HG02642 (cell line): ENCODE measurements at regions not wholly inside any gene's neighbourhood (a gene's known extent, or its start where the extent isn't known, plus 50 kb on each side); places are given as distances from the start of the nearest gene placed in this dataset.

Experiments
- ATAC-seq: cut with Tn5 transposase; IDR thresholded peaks from one replicate; pipeline ENCODE4 v1.9.1; 2021; ENCODE audit warnings: mild to moderate bottlenecking; ENCODE audit not compliant: unreplicated experiment, poor library complexity

DNA sequence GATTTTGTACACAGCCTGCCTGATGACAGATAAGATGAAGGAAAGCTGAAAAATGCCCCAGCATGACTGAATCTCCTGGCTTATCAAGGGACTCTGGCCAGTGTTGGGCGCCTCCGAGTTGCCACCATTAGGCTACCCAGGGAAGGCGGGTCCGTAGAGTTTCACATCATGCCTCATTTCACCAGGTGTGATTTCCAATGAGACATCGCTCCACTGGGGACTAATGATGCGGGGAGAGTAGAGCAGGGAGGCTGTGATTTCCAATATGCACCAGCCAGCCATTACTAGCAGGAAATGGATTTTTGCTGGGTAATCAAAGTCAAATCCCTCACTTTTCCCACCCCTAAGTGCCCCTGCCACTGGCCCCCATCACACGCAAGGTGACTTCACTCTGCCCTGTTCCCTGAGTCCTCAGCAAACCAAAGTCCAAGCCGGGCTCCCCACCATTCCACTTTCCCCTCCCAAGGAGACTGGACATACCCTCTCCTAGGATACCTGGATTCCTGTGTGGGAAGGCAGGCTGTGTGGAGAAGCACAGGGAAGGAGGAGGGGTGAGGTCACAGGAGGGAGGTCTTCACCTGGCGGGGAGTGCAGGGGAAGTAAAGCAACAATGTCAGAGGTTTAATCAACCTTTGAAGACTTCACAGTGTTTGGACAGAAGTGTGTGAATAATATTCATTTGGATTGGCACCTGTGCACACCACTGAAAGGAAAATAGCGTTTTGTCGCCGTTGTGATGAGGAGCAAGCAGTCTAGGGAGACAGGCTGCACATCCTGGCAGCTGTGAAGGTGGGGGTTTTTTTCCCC lies 613.3 kb upstream of the CADM1 start:
- ATAC-seq, result no peak

DNA sequence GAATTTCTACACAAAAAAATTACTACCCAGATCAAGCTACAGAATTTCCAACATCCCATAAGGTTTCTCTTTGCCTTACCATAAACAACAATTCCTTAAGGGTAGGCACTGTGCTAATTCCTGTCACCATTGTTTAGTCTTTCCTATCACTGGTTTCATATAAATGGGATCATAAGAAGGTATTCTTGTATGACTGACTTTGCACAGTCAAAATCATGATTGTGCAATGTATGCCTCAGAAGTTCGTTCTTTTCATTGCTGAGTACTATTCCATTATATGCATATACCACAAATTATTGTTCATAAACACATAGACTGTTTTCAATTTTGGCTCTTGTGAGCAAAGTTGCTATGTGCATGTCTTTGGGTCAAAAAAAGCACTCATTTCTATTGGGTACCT lies 611.6 kb upstream of the CADM1 start:
- ATAC-seq, result no peak

DNA sequence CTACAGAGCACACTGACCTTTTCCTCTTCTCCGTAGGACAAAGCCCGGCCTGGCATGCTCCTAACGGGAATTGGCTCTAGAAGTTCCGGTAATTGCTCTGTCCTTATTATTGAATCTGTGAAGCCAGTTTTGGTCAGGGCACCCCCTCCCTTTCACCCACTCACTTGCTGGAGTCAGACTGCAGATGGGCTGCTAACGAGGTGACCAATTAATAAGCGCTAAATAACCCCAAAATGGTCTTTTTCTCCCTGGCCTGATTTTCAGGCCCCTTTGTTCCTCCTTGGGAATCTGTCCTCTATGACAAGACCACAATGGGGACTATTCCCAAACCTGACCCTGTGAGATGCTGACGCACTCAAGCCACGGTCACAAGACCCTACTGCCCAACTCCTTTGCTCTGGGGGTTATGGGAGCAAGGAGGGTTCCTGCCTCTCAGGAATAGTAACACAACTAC lies 610.0 kb upstream of the CADM1 start:
- no peak for ATAC-seq

DNA sequence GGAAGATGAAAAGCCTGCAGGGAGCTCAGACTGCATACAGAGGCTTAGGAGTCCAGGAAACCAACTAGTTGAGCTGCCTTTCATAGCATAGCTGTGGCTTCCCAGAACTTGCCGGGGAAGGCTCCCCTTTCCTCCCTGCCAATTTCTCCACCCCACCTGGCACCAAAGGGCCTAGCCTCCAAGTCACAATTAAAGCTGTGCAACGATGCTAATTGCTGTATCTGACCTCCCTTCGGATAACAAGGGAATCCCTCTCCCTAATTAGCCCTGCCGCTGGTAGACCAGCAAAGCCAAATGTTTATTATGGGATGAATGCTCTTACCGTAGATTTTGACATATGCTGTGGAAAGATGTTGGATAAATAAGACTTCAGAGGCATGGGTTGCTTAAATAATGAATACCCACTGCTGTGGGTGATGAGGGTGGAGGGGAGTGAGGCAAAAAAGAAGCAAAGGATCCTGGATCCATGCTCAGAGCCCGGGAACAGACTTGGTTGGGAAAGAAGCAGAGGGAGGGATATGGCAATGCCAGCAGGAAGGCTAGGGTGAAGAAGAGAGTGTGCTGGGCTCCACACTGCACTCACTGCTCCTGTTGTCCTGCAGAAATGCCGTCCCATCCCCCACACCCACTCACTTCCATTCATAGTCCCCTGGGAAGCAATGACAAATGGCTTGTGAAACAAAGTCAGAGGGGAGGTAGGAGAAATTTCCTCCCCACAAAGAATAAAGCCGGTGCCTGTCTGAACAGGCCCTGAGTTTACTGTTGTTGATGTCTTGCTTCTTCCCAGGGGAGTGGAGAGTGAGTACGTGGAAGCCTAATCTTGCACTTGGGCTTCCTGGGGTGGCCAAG lies 608.1 kb upstream of the CADM1 start:
- ATAC-seq, result no peak

DNA sequence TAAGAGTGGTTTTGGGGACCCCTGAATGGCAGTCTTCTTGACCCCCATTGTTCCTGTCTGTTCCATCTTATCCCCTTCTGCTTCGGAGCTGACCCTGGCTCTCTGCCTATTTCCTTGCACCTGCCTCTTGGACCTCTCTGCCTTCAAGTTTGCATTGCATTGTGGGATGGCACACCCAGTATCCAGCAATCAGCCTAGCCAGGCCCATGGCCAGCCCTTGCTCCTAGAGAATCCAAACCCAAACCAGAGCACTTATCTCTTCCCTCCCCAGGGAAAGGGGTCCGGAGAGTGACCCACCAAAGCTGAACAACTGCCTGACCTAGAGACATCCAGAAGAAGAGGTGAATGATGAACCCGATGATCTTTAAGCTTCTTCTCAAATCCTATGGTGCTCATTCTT lies 607.3 kb upstream of the CADM1 start:
- ATAC-seq, result no peak

DNA sequence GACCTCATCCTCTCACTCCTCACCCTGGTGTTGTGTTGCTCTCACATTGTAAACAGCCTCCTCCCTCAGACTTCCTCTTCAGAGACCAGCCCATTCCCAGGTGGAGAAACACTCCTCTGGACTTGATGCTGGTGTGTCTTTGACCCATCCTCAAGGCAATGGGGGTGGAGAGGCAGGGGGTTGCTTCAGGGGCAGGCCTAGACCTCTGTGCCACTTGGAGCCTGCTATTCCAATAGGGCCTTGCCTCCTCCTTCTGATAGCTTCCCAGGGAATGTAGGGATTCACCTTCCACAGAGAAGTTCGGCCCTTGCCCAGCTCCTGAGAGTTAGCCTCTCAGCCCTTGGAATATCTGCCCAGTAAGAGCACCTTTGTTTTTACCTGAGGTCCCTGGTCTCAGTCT lies 606.6 kb upstream of the CADM1 start:
- ATAC-seq, result no peak

DNA sequence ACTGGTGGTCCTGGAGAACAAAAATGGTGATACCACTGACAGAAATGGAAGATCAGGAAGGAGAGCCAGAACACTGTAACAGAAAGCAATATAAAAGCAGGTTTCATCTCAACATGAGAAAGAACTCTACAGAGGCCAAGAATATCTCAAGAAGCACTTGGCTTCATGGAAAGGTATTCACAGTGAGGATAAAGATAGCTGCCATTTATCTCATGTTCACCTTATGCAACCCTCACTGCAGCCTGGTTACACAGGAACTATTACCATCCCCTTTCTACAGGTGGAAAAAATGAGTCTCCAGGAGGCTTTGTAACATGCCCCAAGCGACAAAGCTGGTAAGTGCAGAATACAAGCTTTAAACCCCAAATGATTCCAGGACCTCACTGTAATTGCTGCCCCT lies 606.1 kb upstream of the CADM1 start:
- no peak for ATAC-seq

DNA sequence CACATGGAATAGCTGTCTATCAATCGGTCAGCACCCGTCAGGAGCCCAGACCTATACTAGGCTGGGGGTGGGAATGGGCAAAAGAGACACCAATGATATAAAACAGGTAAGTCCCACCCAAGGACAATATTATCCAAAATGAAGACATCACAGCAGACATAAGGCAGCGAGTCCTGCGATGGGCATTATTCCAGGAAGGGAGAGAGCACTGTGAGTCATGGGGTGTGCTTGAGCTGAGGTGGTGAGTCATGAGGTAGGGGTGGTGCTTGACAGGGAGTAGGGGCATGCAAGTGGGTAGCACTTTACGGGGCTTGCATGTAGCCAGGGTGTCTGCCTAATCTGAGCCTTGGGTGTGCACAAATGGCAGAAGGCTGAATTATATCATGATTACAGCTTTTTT lies 605.0 kb upstream of the CADM1 start:
- ATAC-seq, result no peak

DNA sequence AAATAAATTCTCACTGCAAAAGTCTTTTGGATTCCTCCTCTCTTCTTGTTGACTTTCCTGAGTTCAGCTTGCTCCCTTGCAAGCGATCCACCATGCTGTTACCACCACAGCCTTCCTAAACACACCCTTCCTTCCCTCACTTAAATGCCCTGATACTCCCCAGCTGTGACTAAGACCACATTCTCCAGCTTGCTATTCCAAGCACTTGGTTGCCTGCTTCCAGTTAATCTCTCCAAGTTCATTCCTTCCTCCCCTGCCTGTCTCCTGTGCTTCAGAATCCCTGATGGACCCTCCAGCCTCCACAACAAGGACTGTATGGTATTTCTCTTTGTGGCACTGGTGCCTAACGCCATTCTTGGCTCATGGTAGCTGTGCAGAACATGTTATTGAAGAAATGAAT lies 603.9 kb upstream of the CADM1 start:
- no peak for ATAC-seq

DNA sequence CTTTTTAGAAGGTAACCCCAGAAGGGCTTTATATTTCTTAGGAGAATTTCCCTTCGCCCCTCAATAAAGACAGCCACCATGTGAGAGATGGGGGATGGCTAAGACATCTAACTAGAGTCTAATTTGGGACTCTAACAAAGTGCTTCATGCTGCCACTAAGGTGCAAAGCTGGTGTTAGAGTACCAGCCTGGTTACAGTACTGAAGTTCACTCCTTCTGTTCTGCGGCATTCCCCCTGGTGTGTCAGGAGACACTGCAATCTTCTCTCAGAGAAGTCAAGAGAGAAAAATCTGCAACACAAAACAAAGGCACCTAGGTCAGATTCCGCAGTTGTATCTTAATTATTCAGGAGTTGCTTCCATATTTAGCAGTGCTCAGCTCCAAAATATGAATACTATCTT lies 603.0 kb upstream of the CADM1 start:
- ATAC-seq, result no peak

DNA sequence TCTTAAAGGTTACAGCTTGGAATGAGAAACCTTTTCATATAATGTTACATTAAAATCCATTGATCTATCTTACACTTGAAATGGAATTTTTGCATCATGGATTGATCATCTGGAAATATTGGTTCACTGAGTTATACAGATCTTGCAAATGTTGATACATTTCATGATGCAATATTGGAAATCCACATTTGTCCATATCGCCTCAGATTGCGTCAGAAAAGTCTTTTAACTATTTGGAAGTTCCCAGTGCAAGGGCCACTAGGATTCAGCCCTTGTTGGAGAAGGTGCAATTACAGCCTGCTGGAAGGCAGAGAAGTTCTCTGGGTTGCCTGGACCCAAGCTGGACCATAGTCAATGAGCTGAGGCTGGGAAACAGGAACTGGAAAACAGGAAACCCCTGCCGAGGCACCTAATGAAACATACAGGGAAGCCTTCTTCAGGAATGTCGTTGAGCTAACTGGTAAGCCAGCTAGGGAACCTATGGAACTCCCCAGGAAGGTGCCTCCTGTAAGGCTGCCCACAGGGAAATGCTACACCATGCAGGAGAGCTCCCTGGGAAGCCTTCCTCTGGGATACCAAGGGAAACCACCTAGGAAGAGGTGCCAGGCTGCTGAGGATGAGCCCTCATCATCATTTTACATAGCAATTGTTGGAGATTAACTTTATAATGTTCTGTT lies 600.4 kb upstream of the CADM1 start:
- no peak for ATAC-seq

DNA sequence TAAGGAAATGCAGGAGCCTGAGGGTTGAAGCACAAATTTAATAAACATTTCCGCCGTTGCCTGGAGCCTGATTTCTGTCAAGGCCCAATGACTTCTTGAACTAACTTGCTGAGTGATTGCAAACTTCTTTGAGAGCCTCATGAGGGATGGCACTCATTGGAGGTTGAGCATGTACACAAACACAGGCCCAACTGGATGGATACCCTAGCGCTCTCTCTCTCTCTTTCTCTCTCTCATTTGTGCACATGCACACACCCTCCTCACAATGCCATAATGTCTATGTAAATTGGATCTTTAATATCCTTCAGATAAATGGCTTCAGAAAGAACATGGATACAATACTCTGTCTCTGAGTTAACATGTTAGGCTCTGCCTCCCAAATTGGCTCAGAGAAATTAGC lies 597.7 kb upstream of the CADM1 start:
- no peak for ATAC-seq

DNA sequence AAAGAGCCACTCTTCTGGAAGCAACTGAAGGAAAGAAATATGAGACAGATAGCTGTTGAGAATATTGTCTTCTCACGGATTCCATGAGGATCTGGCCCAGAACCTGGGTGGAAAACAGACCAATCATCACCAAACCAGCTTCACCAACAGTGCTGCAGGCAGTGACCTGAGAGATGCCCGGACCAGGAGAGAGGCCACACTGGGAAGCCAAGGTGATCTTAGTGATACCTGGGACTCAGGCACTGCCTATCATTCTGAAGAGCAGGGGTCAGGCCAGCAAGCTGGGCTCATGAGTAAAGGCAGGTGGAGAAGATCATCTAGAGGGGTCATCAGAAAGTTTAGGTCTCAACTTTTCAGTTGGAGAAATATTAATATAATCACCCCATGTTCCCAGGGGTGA lies 595.8 kb upstream of the CADM1 start:
- no peak for ATAC-seq

DNA sequence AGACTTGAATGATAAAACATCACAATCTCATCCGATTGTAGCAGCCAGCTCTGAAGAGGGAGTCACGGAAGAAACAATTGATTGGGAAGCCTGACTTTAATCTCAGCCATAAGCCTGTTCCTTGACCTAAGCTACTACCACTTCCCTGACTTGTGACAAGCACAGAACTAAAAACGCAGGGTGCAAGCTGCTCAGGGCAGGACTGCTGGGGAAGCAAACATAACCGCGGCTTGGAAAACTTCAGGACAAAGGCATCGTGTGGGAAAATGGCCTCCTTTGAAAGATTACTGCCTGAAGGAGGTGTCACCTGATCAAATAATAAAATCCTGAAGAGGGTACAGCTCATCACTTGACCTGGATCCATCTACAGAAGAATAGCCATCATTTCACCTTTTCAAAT lies 595.3 kb upstream of the CADM1 start:
- no peak for ATAC-seq

DNA sequence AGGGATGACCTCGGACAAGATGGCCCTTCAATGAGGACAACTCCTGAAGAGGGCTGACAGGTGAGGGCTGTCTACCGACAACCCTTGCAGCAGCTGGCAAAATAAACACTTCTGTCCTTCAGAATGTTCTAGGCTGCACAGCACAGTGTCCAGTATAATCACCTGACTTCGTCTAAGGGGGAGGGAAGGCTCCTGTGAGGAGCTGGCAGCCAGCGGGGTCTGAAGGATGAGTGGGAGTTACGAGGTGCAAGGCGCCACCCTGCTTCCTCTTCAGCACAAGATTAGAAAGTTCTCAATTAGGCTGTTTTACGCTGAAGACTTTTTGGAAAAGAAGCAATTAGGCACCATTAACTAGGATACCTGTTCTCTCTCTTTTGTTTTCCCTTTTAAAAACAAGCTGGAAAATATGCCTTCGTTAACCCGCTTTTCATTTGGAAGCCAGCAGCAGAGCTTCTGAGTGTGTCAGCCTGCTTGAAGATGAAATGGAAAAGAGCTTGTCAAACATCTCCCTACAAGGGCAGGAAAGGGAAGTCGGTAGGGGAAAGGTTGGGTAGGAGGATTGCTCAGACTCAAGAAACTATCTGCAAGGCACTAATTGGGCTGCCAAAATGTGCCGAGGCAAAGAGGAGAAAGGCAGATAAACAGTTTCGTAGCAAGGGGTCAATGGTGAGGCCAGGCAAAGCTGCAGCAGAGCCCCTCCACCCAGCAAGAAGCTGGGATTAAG lies 592.2 kb upstream of the CADM1 start:
- ATAC-seq, result no peak

DNA sequence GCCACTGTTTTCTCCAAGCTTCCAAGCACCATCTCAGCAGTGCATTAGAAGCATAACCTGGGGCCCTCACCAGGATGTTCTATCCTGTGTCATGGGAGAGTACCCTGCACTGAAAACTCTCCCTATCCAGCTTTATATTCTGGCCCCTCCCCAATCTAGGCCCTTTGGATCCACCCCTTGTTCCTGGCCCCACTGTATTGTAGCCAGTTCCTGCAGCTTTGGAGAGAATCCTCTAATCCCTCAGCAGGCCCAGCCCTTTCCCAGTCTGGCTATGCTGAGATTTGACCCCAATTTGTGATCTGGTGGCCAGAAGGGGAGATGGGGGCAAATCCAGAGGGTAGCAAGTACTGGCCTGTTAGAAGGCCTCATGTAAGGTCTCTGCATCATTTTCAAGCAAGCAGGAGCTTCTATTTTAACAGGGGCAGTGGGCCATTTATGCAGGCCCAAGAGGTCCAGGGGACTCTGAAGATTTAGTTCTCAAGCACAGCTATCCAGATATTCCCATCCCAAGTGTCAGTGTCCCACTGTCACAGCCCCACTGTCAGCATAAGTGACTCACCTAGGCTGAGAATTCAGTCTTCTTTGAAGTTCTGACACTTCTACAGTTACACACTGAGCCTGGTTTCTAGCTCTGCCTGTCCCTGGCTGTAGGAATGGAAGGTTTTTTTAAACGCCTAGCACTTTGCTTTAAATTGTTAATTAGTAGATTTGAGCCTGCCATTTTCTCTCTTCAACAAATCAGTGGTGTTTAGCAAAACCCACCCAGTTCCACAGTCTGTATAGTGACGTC lies 589.5 kb upstream of the CADM1 start:
- ATAC-seq, result no peak

DNA sequence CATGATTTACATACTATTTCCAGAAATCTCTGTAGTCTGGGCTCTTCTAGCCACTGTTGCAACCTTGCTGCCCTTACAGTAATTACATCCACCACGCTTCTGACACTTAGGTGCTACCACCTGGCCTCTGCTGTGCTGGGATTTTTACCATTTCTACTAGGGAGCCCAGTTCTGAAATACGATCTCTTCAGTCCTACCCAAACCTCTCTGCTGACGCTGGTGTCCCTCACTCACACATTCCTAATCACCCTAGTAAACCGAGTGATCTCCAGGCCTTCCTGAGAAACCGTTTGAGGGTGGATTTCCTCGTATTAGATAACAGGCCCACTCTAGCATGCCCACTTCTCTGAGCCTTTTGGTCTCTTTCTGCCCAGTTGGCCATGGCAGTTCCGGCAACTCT lies 588.9 kb upstream of the CADM1 start:
- ATAC-seq, result no peak

DNA sequence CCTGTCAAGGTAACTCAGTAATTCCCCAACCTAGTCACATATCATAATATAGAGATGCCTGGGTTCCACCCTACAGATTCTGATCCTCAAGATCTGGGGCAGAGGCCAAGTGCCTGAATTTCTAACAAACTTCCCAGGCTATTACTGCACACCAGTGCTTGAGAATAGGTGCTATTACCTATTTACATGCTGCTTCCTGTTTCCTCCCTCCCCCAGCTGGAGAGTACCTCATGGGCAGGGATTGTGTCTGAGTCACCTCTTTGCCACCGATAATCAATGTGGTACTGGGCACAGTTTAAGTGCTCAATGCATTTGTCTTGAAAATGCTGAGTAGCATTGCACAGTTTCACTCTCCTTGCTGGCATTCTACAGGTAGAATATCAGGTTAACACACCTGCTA lies 582.2 kb upstream of the CADM1 start:
- no peak for ATAC-seq

DNA sequence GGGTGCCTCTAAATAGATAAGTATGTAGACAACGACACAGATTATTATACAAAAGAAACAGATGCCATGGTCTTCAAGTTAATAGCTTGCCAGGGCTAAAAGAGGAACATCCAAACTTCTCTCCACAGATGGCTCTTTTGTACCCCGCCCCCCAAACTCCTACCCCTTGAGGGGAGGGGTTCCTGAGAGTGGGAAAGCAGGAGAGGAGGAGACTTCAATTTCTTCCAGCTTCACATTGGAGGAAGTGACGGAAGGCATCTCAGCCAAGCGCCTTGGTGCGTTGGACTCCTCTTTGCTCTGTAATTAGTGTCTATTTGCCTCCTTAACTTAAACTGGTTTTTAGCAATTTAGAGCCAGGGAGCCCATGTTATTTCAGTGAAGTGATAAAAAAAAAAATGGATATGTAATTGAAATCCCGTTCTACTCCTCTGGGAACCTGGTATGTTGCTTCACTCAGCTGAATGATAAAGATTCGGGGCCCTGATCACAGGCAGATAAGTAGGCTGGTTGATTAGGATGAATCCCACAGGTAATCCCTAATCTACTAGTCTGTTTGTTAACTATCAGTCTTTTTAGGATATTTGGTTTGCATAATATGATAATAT lies 580.9 kb upstream of the CADM1 start:
- ATAC-seq, result no peak
